HG03457 (cell line): ENCODE measurements at regions not wholly inside any gene's neighbourhood (a gene's known extent, or its start where the extent isn't known, plus 50 kb on each side); places are given as distances from the start of the nearest gene placed in this dataset.

Source experiments
- ATAC-seq: cut with Tn5 transposase; IDR thresholded peaks from one replicate; pipeline ENCODE4 v1.9.1; 2021; ENCODE audit warnings: moderate number of reproducible peaks; ENCODE audit not compliant: unreplicated experiment

DNA sequence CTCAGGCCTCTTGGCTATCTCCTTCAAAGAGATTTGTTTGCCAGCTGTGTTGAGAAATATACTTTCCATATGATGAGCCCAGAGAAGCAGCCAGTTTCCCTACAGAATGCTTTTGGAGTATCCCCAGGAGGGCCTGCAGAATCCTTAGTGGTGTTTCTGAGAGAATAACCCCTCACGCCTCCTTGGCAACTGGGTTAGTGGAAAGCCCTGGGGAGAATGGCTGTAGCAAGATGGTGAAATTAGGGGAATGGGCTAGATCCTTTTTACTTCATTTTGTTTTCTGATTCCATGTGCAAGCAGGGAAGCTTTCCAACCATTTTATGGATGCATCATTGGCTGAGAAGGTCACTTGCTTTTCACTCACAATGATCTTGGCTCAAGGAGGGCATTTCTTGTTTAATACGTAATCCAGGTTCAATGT lies 364.6 kb downstream of the DMRT2 start:
- ATAC-seq, result no peak

- no peak for ATAC-seq
Observed at GRCh38 chr9:1415146-1415545, 365.0 kb downstream of the DMRT2 start.

- ATAC-seq, result no peak
Observed at GRCh38 chr9:1416261-1416660, 366.1 kb downstream of the DMRT2 start.

DNA sequence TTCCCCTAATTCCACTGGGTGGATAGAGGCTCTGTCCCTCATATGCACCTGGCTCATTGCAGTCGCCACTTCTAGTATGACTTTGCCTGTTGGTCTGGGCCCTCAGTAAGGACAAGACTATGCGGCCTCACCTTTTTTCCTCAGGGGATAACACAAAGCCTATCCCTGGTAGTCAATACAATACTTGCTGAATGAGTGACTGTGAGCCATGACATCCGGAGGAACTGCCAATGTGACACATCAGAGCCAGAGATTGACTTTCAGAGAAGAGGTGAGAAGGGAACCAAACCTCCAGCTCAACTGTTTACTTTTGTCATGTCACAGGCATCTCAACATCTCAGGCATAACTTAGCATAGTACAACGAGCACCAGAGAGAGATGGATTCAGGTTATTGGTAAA lies 371.3 kb downstream of the DMRT2 start:
- ATAC-seq, result no peak

DNA sequence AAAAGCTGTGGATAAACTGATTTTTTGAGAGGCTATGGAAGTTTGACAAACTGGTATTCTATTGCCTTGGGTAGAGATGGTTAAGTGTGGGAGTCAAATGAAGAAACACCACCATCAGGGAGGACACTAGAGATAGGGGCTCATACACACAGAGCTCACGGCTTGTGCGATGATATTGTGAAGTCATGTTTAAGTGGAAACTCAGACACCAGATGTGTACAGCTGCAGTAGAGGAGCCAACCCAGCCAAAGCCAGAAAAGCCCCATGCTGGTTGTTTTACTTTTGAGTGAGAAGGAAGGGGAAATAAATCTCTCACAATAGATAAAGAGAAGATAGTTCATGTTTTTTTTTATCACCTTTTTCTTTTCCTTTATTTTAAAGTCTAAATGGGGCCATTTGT lies 377.7 kb downstream of the DMRT2 start:
- no peak for ATAC-seq

DNA sequence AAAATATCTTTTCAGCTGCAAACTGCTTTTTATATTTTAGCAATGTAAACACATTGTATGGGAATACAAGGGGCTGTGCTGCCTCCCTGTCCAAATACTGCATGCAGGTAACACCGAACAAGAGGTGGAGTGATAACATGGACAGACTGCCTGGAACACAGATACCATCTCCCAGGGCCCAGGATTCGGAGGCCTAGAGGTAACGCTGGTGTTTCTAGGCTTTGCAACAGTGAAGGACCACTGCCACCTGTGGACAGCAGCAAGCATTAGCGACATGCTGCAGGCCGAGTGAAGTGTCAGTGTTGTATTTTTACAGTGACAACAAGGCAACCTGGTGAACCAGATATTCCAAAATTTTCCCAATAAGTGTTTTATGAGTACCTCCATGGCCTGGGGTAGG lies 379.1 kb downstream of the DMRT2 start:
- ATAC-seq, result no peak

DNA sequence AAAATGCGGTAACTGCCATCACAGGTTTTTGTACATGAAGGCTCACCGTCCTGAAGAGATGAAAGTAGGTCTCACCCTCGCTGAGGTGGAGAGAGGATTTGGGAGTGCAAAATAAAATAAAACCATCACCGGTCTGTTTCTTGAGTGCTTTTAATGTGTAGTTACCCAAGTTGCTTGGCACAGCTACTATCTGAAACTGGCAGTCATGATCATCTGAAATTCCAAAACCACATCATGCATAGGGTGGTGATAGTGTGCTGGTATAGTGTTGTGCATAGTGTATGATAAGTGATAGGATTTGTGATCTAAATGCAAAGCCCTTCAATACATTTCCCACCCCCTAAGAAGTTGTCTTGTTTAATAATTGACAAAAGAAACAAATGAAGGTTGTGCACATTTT lies 381.3 kb downstream of the DMRT2 start:
- ATAC-seq, result no peak

GRCh38 chr9:1434052-1434767 lies 384.1 kb downstream of the DMRT2 start:
- no peak for ATAC-seq

DNA sequence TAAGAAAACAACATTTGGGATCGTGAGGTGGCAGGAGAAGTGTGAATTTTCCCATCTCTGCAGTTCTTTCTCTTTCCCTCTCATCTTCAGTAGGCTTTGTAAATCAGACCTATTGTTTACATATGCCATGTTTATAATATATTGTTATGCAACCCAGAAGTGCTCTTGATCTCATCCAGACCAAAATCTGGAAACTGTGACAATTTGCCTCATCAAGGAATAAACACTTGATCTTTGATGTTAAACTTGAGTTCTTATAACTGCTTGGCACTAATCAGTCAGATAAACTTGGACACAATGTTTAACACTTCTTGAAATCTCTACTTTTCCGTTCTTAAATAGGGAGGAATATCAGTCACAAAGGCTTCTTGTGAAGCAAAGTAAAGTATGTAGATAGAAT lies 384.7 kb downstream of the DMRT2 start:
- no peak for ATAC-seq

GRCh38 chr9:1440256-1440655 lies 390.1 kb downstream of the DMRT2 start:
- no peak for ATAC-seq

DNA sequence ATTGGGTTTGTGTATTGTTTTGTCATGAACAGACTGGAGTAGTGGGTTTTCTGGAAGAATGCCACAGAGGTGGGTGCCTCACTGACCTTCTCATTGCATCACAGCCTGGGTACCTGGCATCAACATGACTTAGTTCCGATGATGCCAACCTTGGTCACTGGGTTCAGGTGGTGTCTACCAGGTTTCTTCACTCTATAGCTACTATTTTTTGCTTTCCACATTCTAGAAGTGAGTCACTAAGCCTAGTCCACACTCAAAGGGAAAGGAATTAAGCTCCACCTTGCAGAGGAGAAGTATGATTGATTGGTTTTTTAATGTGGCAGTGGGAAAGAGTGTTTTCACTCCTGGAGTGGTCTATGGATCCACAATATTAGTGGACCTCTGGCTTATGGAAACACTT lies 391.9 kb downstream of the DMRT2 start:
- no peak for ATAC-seq

GRCh38 chr9:1443450-1443849 lies 393.3 kb downstream of the DMRT2 start:
- no peak for ATAC-seq

DNA sequence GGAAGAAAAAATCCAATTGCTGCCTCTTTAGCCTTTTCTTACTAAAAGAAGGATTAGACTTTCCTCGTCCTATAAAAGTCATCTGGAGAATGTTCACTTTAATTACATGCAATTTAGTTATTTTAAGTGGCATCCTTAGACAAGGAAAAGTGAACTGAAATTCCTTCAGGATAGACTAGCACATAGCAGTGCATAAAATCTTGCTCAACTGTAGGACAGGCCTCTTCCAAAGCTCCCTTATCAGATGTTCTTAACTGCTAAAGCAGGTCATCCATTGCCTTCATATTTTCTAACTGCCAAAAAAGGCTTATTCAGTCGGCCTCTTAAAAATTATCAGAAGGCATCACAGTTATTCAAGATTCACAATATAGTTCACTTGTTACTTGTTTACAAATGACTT lies 396.5 kb downstream of the DMRT2 start:
- ATAC-seq, result no peak

DNA sequence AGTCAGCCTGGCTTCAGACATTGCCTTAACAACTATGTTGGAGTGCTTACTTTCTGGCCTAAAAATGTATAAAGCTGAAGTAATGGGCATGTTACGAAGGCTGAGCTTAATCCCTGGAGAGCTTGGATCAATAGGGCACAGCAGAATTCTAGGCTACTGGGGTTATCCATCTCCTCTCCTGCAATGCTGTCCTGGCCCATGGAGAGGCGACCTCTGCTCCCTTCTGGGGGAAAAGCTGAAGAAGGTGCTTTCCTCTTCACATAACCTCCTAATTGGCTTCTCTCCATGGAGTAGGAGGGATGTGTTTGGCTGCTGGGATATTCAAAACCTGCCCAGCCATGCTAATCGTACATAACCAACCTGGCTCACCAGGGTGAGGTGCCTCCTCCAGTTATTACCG lies 403.5 kb downstream of the DMRT2 start:
- no peak for ATAC-seq

- ATAC-seq, result no peak
Observed at GRCh38 chr9:1454211-1454610, 404.1 kb downstream of the DMRT2 start.

- ATAC-seq, result no peak
Observed at GRCh38 chr9:1454616-1455347, 404.6 kb downstream of the DMRT2 start.

DNA sequence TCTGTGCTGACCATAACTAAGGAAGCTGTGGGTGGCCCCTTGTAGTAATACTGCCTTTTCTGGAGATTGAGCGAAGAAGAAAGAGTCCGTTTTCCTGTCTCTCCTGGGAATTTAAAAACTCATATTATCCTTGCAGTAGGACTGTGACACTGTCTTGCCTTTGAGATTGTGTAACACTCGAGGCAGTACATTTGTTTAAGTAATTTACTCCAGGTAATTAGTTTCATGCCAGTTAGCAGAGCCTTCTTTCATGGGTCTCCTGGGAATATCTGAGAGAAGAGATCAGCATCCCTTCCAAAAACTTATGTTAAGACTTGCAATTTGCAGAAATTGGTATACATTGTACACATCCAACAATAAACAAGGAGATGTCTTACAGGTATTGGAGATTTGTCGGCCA lies 405.6 kb downstream of the DMRT2 start:
- ATAC-seq, result no peak

- no peak for ATAC-seq
Observed at GRCh38 chr9:1456301-1457024, 406.3 kb downstream of the DMRT2 start.

GRCh38 chr9:1457460-1457859 lies 407.3 kb downstream of the DMRT2 start:
- ATAC-seq, result no peak

- no peak for ATAC-seq
Observed at GRCh38 chr9:1458503-1458902, 408.3 kb downstream of the DMRT2 start.

GRCh38 chr9:1460143-1460769 lies 410.1 kb downstream of the DMRT2 start:
- ATAC-seq, result no peak

GRCh38 chr9:1461812-1462211 lies 411.7 kb downstream of the DMRT2 start:
- no peak for ATAC-seq
